ENCODE measurements at regions not wholly inside any gene's neighbourhood (a gene's known extent, or its start where the extent isn't known, plus 50 kb on each side); places are given as distances from the start of the nearest gene placed in this dataset.

DNA sequence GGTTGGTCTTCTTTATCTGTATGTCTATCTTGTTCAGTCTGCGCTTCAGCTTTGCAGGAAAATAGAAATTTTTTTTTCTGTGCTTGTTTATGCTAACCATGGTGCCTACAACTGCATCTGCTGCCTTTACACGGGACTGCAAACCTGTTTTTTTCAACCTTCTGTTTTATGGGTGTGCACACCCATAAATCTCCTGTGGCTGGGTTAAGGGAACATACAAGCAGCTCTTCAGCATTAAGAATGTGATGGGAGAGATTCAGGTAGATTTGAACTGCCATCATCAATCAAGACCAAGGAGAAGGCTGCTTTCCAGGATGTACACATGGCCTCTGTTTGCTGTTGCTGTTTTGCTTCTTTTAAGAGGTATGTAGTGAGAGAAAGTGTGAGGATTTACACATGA is 502.9 kb downstream of the ANKRD50 start:
- CTCF ChIA-PET: interaction anchor here (1.3 kb wide), 1 partner anchor 9 kb away, joined by 3 read pairs; no protein-coding TSS in a partner anchor
- no peak overlapping the region for H3K4me3 ChIP-seq (ENCODE audit: low read depth, low read length)
- POLR2A ChIA-PET: no interaction called here
- no peak for DNase-seq (ENCODE audit: low read depth, low spot score)
- no peak for TF ChIP-seq CTCF (IDR thresholded peaks at IDR 0.05; ENCODE audit: insufficient read depth, low read length, missing control alignments)

GRCh38 chr4:124210746-124211145 is 501.8 kb downstream of the ANKRD50 start:
- POLR2A ChIA-PET: no interaction called here
- no peak for TF ChIP-seq CTCF (IDR thresholded peaks at IDR 0.05; ENCODE audit: insufficient read depth, low read length, missing control alignments)
- H3K4me3 ChIP-seq (ENCODE audit: low read depth, low read length): no peak overlapping the region
- DNase-seq (ENCODE audit: low read depth, low spot score): no peak
- CTCF ChIA-PET: interaction anchor here (1.3 kb wide), 2 partner anchors 8 to 10 kb away, joined by 3 to 5 read pairs; no protein-coding TSS in a partner anchor

DNA sequence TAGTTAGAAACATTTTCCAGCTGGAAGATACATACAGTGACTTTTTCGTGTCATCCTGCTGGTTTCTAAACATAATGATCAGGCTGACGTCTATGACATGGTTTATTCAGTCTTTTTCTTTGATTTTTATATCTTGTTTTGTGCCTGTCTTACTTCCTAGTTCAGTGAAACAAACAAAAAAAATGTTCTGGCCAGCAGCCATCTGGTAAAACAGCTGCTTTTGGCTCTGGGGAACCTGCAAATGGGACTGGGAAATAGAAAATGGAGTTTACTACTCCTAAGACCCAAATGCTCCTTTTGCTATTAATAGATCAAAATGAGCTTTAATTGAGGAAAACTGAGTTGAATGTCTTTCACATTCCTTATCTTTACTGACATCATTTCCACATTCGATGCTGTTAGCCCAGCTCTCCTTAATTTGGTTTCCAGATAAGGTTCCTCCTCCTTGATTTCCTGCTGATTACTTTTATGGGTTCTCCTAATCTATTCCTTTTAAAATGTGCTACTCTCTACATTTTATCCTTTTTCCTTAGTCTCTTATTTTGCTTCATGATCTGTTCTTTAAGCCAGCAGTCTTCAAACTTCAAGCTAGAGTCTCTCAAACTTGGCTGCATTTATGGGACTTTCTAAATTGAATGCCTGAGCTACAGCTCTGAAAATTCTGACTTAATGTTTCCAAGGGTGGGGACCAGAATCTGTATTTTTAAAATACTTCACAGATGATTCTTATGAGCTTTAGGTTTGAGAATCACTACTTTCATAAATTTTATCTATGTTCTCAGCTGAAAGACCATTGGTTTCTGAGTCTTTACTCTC is 499.5 kb downstream of the ANKRD50 start:
- ChIA-PET POLR2A (no interaction called here), CTCF (no interaction called here)
- DNase-seq (ENCODE audit: low read depth, low spot score): no peak
- no peak overlapping the region for H3K4me3 ChIP-seq (ENCODE audit: low read depth, low read length)
- no peak for TF ChIP-seq CTCF (IDR thresholded peaks at IDR 0.05; ENCODE audit: insufficient read depth, low read length, missing control alignments)

DNA sequence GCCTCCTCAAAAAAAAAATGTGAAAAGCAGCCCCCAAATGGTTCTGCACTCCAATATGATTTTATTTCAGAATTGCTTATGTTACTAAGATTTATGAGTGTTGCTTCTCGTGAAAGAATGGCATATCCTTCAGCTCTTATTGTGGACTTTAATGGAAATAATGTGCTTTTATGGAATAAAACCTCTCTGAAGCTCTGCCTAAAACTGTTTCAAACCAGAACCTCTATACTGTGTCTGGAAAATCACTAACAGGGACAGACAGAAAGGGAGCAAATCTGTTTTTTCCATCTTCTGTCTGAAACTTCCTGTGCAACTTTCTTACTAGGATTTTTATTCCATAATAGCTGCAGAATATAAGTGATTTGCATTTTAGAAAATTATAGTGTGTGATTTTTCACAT is 493.1 kb downstream of the ANKRD50 start:
- CTCF ChIA-PET: no interaction called here
- H3K4me3 ChIP-seq (ENCODE audit: low read depth, low read length): no peak overlapping the region
- POLR2A ChIA-PET: no interaction called here
- no peak for TF ChIP-seq CTCF (IDR thresholded peaks at IDR 0.05; ENCODE audit: insufficient read depth, low read length, missing control alignments)
- no peak for DNase-seq (ENCODE audit: low read depth, low spot score)

DNA sequence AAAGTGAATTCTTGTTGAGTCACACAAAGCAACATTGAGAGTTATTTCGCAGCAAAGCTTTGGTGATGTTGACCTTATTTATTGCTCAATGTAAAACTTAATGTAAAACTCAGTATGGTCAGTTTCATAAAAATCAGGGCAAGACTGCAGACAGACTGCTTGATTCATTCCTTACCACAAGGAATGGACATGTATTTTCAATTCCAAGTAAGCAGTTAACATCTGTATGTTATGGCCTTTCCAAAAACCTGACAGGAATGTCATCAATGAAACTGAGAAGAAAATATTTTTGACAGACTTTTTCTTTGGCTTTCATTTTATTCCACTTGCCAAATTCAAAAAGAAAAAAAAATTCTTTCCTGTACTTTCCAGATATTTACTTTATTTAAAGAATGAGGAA is 488.3 kb downstream of the ANKRD50 start:
- no peak for DNase-seq (ENCODE audit: low read depth, low spot score)
- POLR2A ChIA-PET: no interaction called here
- CTCF ChIA-PET: interaction anchor here (1.0 kb wide), 1 partner anchor 31 kb away, joined by 3 read pairs; no protein-coding TSS in a partner anchor
- no peak overlapping the region for H3K4me3 ChIP-seq (ENCODE audit: low read depth, low read length)
- TF ChIP-seq CTCF (IDR thresholded peaks at IDR 0.05; ENCODE audit: insufficient read depth, low read length, missing control alignments): no peak

- no peak for TF ChIP-seq CTCF (IDR thresholded peaks at IDR 0.05; ENCODE audit: insufficient read depth, low read length, missing control alignments)
- ChIA-PET CTCF (no interaction called here), POLR2A (no interaction called here)
- no peak overlapping the region for H3K4me3 ChIP-seq (ENCODE audit: low read depth, low read length)
- no peak for DNase-seq (ENCODE audit: low read depth, low spot score)
Measured at GRCh38 chr4:124227981-124228380, 484.6 kb downstream of the ANKRD50 start.
